Parathyroid adenoma (tissue), 2 donors: ENCODE measurements at regions not wholly inside any gene's neighbourhood (a gene's known extent, or its start where the extent isn't known, plus 50 kb on each side); places are given as distances from the start of the nearest gene placed in this dataset.

Source experiments
- H2AFZ ChIP-seq: fragments of 300-600 bp; sonication (generic); one replicate; pipeline ENCODE4 v1.7.0; 2017; ENCODE audit warnings: antibody characterized with exemption, mild to moderate bottlenecking
- H3K27ac ChIP-seq: fragments of 300-600 bp; sonication (generic); one replicate; pipeline ENCODE4 v1.7.0; 2017
- H3K27me3 ChIP-seq: fragments of 300-600 bp; sonication (generic); one replicate; pipeline ENCODE4 v1.7.0; 2017; ENCODE audit warnings: low read length; ENCODE audit not compliant: control insufficient read depth, insufficient read depth
- H3K36me3 ChIP-seq: fragments of 300-600 bp; sonication (generic); one replicate; pipeline ENCODE4 v1.7.0; 2017; ENCODE audit warnings: low read length; ENCODE audit not compliant: control insufficient read depth, insufficient read depth
- H3K4me1 ChIP-seq: fragments of 300-600 bp; sonication (generic); one replicate; pipeline ENCODE4 v1.7.0; 2017; ENCODE audit warnings: control low read depth
- H3K4me2 ChIP-seq: fragments of 300-600 bp; sonication (generic); one replicate; pipeline ENCODE4 v1.7.0; 2017; ENCODE audit warnings: low read length
- H3K4me3 ChIP-seq: fragments of 300-600 bp; sonication (generic); one replicate; pipeline ENCODE4 v1.7.0; 2017; ENCODE audit warnings: low read depth, low read length
- H3K79me2 ChIP-seq: fragments of 300-600 bp; sonication (generic); one replicate; pipeline ENCODE4 v1.7.0; 2017; ENCODE audit warnings: control low read depth
- H3K9ac ChIP-seq: fragments of 300-600 bp; sonication (generic); one replicate; pipeline ENCODE4 v1.7.0; 2017; ENCODE audit warnings: mild to moderate bottlenecking
- H3K9me3 ChIP-seq: fragments of 300-600 bp; sonication (generic); one replicate; pipeline ENCODE4 v1.7.0; 2017; ENCODE audit warnings: low read length; ENCODE audit not compliant: control insufficient read depth
- TF ChIP-seq, protein P1 (sequence below): fragments of 300-600 bp; sonication (generic); IDR thresholded peaks from one replicate; pipeline ENCODE4 v1.7.0; 2017; ENCODE audit warnings: antibody characterized with exemption, mild to moderate bottlenecking
- donor health status: primary hyperparathyroidism.

DNA sequence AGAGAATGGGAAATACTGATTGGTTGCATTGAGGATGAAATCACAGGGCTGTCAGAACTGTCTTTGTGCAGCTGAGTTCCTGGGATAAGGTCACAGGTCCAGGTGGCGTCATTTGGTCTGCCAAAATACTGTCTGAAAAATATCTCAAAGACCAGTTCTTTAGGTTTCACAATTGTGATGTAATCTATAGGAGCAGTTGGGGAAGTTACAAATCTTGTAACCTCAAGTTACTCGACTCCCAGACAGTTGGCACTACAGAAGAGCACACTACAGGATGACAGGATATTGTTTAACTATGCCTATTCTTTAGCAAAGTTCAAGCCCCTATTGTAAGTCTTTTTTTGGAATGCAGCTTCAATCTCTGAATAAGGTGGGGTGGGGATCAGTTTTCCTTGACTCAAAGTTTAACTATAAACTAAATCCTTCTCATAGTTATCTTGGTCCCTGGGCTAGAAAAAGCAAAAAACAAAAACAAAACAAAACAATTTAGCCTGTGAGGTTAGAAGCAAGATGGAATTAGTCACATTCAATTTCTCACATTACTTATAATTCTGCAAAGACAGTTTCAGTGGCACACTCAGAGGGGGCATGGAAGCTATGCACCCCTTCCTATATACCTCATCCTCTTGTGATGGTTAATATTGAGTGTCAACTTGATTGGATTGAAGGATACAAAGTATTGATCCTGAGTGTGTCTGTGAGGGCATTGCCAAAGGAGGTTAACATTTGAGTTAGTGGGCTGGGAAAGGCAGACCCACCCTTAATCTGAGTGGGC, 276.0 kb downstream of the AUH start:
- Histone ChIP-seq H3K27me3 (no peaks in the 10 kb centered on the region), H3K4me1 (no peaks in the 10 kb centered on the region), H3K4me3 (no peak overlapping the region), H3K27ac (no peak overlapping the region), H3K4me2 (no peak overlapping the region), H3K9ac (no peak overlapping the region), H2AFZ (no peak overlapping the region), H3K79me2 (no peaks in the 10 kb centered on the region), H3K36me3 (no peaks in the 10 kb centered on the region), H3K9me3 (no peaks in the 10 kb centered on the region)
- TF ChIP-seq, protein P1, sequence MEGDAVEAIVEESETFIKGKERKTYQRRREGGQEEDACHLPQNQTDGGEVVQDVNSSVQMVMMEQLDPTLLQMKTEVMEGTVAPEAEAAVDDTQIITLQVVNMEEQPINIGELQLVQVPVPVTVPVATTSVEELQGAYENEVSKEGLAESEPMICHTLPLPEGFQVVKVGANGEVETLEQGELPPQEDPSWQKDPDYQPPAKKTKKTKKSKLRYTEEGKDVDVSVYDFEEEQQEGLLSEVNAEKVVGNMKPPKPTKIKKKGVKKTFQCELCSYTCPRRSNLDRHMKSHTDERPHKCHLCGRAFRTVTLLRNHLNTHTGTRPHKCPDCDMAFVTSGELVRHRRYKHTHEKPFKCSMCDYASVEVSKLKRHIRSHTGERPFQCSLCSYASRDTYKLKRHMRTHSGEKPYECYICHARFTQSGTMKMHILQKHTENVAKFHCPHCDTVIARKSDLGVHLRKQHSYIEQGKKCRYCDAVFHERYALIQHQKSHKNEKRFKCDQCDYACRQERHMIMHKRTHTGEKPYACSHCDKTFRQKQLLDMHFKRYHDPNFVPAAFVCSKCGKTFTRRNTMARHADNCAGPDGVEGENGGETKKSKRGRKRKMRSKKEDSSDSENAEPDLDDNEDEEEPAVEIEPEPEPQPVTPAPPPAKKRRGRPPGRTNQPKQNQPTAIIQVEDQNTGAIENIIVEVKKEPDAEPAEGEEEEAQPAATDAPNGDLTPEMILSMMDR = no peak

DNA sequence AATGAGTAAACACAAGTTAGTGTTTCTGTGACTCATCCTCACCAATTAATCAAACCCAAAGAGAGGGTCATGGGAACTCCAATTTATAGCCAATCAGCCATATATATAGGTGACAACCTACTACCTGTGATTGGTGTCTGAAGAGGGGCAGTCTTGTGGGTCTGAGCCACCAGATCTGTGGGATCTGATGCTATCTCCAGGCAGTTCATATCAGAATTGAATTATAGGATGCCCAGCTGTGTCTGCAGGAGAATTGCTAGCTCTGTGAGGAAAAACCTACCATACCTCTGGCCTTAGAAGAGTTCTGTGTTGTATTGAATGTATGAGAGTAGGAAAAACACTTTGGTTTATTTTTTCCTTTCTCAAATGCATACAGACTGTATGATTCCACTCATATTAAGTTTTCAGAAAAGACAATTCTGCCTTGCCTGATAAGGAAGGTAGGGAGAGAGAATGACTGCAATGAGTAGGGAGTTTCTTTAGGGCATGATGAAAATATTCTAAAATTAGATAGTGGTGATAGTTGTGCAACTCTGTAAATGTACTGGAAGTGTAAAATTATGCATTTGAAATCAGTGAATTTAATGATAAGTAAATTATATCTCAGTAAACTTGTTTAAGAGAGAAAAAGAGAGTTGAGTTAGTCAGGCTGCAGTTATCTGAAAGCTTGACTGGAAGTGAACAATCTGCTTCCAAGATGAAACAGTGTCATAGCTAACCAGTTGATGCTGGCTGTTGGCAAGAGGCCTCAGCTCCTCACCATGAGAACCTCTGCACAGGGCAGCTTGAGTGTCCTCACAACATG, 274.9 kb downstream of the AUH start:
- Histone ChIP-seq H3K4me2 (no peak overlapping the region), H2AFZ (no peak overlapping the region), H3K9me3 (no peaks in the 10 kb centered on the region), H3K36me3 (no peaks in the 10 kb centered on the region), H3K79me2 (no peaks in the 10 kb centered on the region), H3K4me3 (no peak overlapping the region), H3K9ac (no peak overlapping the region), H3K4me1 (no peaks in the 10 kb centered on the region), H3K27ac (no peak overlapping the region), H3K27me3 (no peaks in the 10 kb centered on the region)
- TF ChIP-seq, protein P1 = no peak

DNA sequence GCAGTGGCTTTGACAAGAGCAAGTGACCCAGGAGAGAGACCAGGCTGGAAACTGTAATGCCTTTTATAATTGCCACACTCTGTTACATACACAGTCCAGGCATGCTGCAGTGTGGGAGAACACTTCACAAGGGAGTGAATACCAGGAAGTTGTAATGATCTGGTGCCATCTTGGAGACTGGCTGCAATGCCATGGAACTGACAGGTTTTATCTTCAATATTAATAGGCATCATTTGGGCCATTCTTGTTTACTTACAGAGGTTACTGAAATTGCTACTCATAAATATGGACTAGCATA, 274.3 kb downstream of the AUH start:
- H3K27me3 ChIP-seq = no peaks in the 10 kb centered on the region
- no peak overlapping the region for H3K9ac ChIP-seq
- H3K4me3 ChIP-seq = no peak overlapping the region
- H2AFZ ChIP-seq = no peak overlapping the region
- no peaks in the 10 kb centered on the region for H3K79me2 ChIP-seq
- no peaks in the 10 kb centered on the region for H3K9me3 ChIP-seq
- TF ChIP-seq, protein P1 = no peak
- H3K27ac ChIP-seq = no peak overlapping the region
- H3K36me3 ChIP-seq = no peaks in the 10 kb centered on the region
- no peaks in the 10 kb centered on the region for H3K4me1 ChIP-seq
- H3K4me2 ChIP-seq = no peak overlapping the region

DNA sequence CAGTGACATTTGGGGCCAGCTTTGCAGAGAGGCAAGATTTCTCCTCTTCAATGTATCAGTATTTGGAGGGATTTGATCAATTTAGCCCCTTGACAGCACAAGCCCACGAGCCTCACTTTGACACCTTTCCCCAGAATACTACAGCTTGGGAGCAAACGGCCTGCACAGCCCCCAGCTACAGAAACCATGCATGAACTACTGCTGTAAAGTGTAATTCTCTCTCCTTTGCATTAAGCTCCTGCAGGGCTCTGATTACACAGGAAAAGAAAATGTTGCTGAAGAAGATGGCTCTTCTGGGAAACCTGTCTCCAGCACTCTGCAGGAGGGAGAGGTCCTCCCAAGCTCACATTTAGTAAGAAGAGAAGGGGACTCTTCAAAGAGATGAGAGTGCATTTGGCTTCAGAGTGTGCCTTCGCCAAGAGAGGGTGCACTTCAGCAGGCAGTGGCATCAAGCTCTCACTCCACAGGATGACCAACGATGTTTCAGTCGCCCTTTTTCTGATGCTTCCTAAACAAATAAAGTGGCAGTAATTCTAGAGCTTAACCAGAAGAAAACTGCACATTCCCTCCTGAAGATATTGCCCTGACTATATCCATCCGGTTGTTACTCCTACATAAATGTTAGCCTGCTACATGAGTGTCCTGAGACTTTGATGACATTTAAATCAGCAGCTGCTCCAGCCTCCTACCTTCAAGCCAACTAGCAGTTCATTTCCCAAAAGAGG, 272.2 kb downstream of the AUH start:
- Histone ChIP-seq H3K27me3 (no peaks in the 10 kb centered on the region), H3K9ac (no peak overlapping the region), H3K4me3 (no peak overlapping the region), H3K79me2 (no peaks in the 10 kb centered on the region), H3K36me3 (no peaks in the 10 kb centered on the region), H2AFZ (no peak overlapping the region), H3K4me2 (no peak overlapping the region), H3K27ac (no peak overlapping the region), H3K4me1 (no peaks in the 10 kb centered on the region), H3K9me3 (no peaks in the 10 kb centered on the region)
- TF ChIP-seq, protein P1 = peak; percentile 36
